Karpas-422 (cell line): ENCODE measurements at regions not wholly inside any gene's neighbourhood (a gene's known extent, or its start where the extent isn't known, plus 50 kb on each side); places are given as distances from the start of the nearest gene placed in this dataset.

Source experiments
- DNase-seq: peaks from one replicate; pipeline ENCODE4 v3.0.0-alpha.2; 2015
- H2AFZ ChIP-seq: fragments of 200-600 bp; sonication (generic); 2 replicates; pipeline ENCODE4 v1.6.1; 2014; ENCODE audit warnings: antibody characterized with exemption, low read length, mixed read lengths
- H3K27ac ChIP-seq: fragments of 200-600 bp; sonication (generic); 2 replicates; pipeline ENCODE4 v1.5.1; 2014; ENCODE audit warnings: mild to moderate bottlenecking, low read length, moderate library complexity
- H3K27me3 ChIP-seq: fragments of 200-600 bp; sonication (generic); 2 replicates; pipeline ENCODE4 v1.6.1; 2014; ENCODE audit warnings: low read length, mixed read lengths
- H3K36me3 ChIP-seq: fragments of 200-600 bp; sonication (generic); 2 replicates; pipeline ENCODE4 v1.6.1; 2014; ENCODE audit warnings: low read length, mixed read lengths; ENCODE audit not compliant: insufficient read depth
- H3K4me1 ChIP-seq: fragments of 200-600 bp; sonication (generic); 2 replicates; pipeline ENCODE4 v1.6.1; 2014; ENCODE audit warnings: mild to moderate bottlenecking, low read length, mixed read lengths
- H3K4me2 ChIP-seq: fragments of 200-600 bp; sonication (generic); 2 replicates; pipeline ENCODE4 v1.6.1; 2014; ENCODE audit warnings: low read length, low read depth, mild to moderate bottlenecking; ENCODE audit not compliant: poor library complexity, severe bottlenecking
- H3K4me3 ChIP-seq: fragments of 200-600 bp; sonication (generic); 2 replicates; pipeline ENCODE4 v1.5.1; 2014; ENCODE audit warnings: mild to moderate bottlenecking, antibody characterized with exemption, low read length, mixed read lengths
- H3K79me2 ChIP-seq: fragments of 200-600 bp; sonication (generic); 2 replicates; pipeline ENCODE4 v1.6.1; 2014; ENCODE audit warnings: mild to moderate bottlenecking, low read length, mixed read lengths
- H3K9ac ChIP-seq: fragments of 200-600 bp; sonication (generic); 2 replicates; pipeline ENCODE4 v1.6.0; 2014; ENCODE audit warnings: low read length
- H3K9me2 ChIP-seq: fragments of 200-600 bp; sonication (generic), shearing (Covaris generic); replicated peaks from 2 replicates; pipeline ENCODE4 v1.6.0; 2014; ENCODE audit warnings: mild to moderate bottlenecking, low read length, moderate library complexity; ENCODE audit not compliant: insufficient read depth
- H3K9me3 ChIP-seq: fragments of 300-700, 200-600 bp; sonication (generic); 2 replicates; pipeline ENCODE4 v1.6.1; 2014; ENCODE audit warnings: low read length, mixed read lengths
- H4K20me1 ChIP-seq: fragments of 200-600 bp; sonication (generic); 2 replicates; pipeline ENCODE4 v1.6.1; 2014; ENCODE audit warnings: mild to moderate bottlenecking, antibody characterized with exemption, low read length, low read depth; ENCODE audit not compliant: insufficient read depth

DNA sequence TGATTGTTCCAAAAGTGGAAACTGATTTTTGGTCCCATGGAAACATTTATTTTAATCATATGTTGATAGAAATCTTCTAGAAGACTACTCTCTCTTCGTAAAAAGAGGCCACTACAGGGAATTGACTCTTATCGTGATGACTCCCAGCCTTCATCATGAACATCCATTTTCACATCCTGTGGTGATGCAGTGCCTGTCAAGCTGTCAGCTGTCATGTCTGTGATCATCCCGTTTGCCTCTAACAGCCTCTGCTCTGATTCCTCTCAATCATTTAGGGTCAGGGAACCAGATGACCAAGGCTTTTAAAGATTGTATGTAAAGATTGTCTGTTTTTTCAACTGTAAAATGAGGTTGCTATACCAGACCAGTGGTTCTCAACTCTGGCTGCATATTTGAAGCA, 419.0 kb upstream of the MGAT4C start:
- Histone ChIP-seq H4K20me1 (no peaks in the 10 kb centered on the region), H3K9ac (no peak overlapping the region), H3K27ac (no peak overlapping the region), H3K27me3 (no peaks in the 10 kb centered on the region), H3K36me3 (no peaks in the 10 kb centered on the region), H3K4me1 (no peaks in the 10 kb centered on the region), H3K4me2 (no peak overlapping the region), H3K79me2 (no peaks in the 10 kb centered on the region), H3K9me2 (no peaks in the 10 kb centered on the region), H2AFZ (no peak overlapping the region), H3K4me3 (no peak overlapping the region), H3K9me3 (peaks cover 13% of the 10 kb centered on the region; the same call in 1 of the 2 replicates)
- DNase-seq, result no peak

DNA sequence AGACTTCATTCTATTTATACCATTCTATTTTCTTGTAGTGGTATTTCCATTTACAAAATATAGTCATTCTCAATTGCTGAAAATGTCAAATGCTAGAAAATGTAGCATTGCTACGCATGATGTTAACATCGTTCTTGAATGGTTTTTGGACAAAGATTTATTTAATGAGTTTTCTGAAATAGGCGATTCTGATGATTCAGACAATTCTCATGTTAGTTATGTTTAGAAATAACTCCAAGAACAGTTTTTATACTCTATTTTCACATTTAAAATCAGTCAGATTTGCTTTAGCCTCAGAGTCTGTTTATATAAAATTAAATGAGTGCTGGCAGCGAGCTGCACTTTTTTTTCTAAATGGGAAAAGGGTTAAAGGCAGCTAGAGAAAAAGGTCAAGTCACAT, 414.8 kb upstream of the MGAT4C start:
- no peak overlapping the region for H3K9ac ChIP-seq
- H3K4me2 ChIP-seq, result no peak overlapping the region
- H3K9me2 ChIP-seq, result no peaks in the 10 kb centered on the region
- H2AFZ ChIP-seq, result no peak overlapping the region
- no peaks in the 10 kb centered on the region for H3K27me3 ChIP-seq
- H4K20me1 ChIP-seq, result no peaks in the 10 kb centered on the region
- H3K36me3 ChIP-seq, result no peaks in the 10 kb centered on the region
- H3K79me2 ChIP-seq, result no peaks in the 10 kb centered on the region
- H3K9me3 ChIP-seq, result peaks cover 22% of the 10 kb centered on the region
- H3K4me3 ChIP-seq, result no peak overlapping the region
- H3K4me1 ChIP-seq, result no peaks in the 10 kb centered on the region
- DNase-seq, result no peak
- no peak overlapping the region for H3K27ac ChIP-seq

DNA sequence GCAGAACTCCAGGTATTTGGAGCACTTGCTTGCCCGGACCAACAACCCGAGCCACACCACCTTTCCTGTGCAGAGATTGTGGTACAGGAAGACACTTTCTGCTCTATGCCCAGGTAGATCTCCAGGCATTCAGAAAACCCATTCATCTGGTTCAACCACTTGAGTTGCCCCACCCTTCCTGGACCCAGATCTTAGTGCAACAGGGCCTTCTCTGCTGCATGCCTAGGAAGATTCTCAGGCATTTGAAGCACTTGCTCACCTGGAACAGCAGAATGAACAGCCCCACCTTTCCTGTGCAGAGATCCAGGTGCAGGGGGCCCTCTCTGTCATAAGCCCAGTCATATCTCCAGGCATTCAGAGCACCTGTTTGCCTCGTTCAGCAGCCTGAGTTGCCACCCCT, 412.8 kb upstream of the MGAT4C start:
- H2AFZ ChIP-seq, result no peak overlapping the region
- H3K4me2 ChIP-seq, result no peak overlapping the region
- no peaks in the 10 kb centered on the region for H3K36me3 ChIP-seq

DNA sequence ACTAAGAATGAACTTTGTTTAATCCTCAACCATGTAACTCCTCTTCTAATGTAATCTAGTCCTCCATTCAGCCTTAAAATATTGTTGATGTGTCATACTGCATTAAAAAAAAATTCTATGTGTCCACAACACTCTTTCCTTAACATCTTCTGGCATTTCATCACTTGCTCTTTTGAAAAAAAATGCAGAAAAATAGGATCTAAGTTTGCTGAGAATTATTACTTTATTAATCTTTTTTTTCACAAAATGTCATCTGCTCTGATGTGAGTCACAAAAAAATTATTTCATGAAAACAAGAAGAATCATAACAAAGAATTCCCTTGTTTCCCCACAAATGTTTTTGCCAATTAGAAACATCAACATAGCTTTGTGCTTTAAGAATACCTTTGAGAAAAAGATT, 410.1 kb upstream of the MGAT4C start:
- Histone ChIP-seq H4K20me1 (no peaks in the 10 kb centered on the region), H3K79me2 (no peaks in the 10 kb centered on the region), H3K4me2 (no peak overlapping the region)

More for the DNA sequence above, 412.8 kb upstream of the MGAT4C start:
- no peaks in the 10 kb centered on the region for H3K79me2 ChIP-seq
- H3K9me3 ChIP-seq, result peaks cover 24% of the 10 kb centered on the region
- no peak for DNase-seq
- H3K9me2 ChIP-seq, result no peaks in the 10 kb centered on the region
- no peaks in the 10 kb centered on the region for H4K20me1 ChIP-seq
- no peaks in the 10 kb centered on the region for H3K4me1 ChIP-seq
- no peak overlapping the region for H3K9ac ChIP-seq
- no peak overlapping the region for H3K27ac ChIP-seq
- no peak overlapping the region for H3K4me3 ChIP-seq
- no peaks in the 10 kb centered on the region for H3K27me3 ChIP-seq

DNA sequence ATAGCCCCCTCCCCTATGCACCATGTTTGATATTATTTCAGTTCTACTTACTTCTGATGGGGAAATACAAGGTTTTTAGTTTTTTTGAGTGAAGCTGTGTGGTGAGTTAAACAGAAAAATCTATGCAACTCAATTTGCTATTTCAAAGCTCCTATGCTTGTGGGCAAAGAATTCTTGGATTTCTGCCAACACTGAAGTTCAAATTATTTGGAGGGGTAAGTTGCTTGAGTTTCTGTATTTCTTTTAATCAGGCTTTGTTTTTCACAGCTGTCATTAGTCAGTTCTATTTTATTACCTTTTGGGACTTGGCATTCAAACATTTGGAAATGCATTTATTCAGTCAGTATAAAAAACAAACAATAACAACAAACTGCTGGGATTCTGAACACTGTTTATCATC, 407.5 kb upstream of the MGAT4C start:
- Histone ChIP-seq H3K9me2 (no peaks in the 10 kb centered on the region), H3K4me1 (no peaks in the 10 kb centered on the region), H3K9ac (no peak overlapping the region), H3K27me3 (no peaks in the 10 kb centered on the region), H3K4me2 (no peak overlapping the region), H2AFZ (no peak overlapping the region), H3K36me3 (no peaks in the 10 kb centered on the region), H3K27ac (no peak overlapping the region), H3K79me2 (no peaks in the 10 kb centered on the region), H3K9me3 (peaks cover 15% of the 10 kb centered on the region), H3K4me3 (no peak overlapping the region), H4K20me1 (no peaks in the 10 kb centered on the region)
- DNase-seq, result no peak

More for the DNA sequence above, 410.1 kb upstream of the MGAT4C start:
- no peak overlapping the region for H2AFZ ChIP-seq
- H3K27me3 ChIP-seq, result no peaks in the 10 kb centered on the region
- no peaks in the 10 kb centered on the region for H3K9me2 ChIP-seq
- no peaks in the 10 kb centered on the region for H3K4me1 ChIP-seq
- H3K9ac ChIP-seq, result no peak overlapping the region
- no peak overlapping the region for H3K27ac ChIP-seq
- no peak overlapping the region for H3K4me3 ChIP-seq
- peaks cover 25% of the 10 kb centered on the region for H3K9me3 ChIP-seq
- no peaks in the 10 kb centered on the region for H3K36me3 ChIP-seq
- no peak for DNase-seq

DNA sequence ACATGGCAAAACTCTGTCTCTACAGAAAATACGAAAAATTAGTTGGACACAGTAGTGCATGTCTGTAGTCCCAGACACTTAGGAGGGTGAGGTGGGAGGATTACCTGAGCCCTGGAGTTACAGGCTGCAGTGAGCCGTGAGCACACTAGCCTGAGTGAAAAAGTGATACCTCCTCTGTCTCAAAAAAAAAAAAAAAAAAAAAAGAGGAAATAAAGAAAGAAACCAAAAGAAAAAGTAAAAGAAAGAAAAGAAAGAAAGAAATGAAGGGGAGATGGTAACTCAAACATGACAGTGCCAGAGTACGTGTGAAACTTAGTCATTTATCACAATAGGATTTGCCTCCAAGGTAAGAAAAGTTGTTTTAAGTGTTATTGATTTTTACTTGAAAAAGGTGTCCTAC, 407.0 kb upstream of the MGAT4C start:
- H4K20me1 ChIP-seq, result no peaks in the 10 kb centered on the region
- no peaks in the 10 kb centered on the region for H3K79me2 ChIP-seq
- H2AFZ ChIP-seq, result no peak overlapping the region
- DNase-seq, result no peak
- no peaks in the 10 kb centered on the region for H3K4me1 ChIP-seq
- no peak overlapping the region for H3K4me2 ChIP-seq
- no peak overlapping the region for H3K27ac ChIP-seq
- H3K9me2 ChIP-seq, result no peaks in the 10 kb centered on the region
- no peaks in the 10 kb centered on the region for H3K27me3 ChIP-seq
- no peaks in the 10 kb centered on the region for H3K36me3 ChIP-seq
- no peak overlapping the region for H3K9ac ChIP-seq
- no peak overlapping the region for H3K4me3 ChIP-seq
- peaks cover 14% of the 10 kb centered on the region for H3K9me3 ChIP-seq

DNA sequence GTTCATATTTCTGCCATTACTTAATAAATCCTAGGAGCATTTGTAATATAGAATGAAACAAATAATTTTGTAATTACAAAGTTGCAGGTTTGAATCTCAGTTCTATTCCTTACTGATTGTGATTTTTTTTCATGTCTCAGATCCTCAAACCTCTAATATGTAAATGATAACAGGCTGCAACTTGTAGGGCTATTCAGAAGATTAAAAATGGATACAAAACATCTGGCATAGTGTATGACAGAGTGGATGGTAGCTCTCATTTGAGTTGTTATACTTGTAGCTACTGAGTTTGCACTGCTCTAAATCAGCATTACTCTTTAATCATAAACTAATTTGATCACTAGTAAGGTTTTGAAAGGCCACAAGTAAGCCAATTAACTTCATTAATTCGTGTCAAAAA, 406.3 kb upstream of the MGAT4C start:
- Histone ChIP-seq H3K9me2 (no peaks in the 10 kb centered on the region), H2AFZ (no peak overlapping the region), H3K4me3 (no peak overlapping the region), H3K27me3 (no peaks in the 10 kb centered on the region), H3K9me3 (peaks cover 7% of the 10 kb centered on the region), H4K20me1 (no peaks in the 10 kb centered on the region), H3K27ac (no peak overlapping the region), H3K4me2 (no peak overlapping the region), H3K9ac (no peak overlapping the region), H3K79me2 (no peaks in the 10 kb centered on the region), H3K36me3 (no peaks in the 10 kb centered on the region), H3K4me1 (no peaks in the 10 kb centered on the region)
- no peak for DNase-seq

DNA sequence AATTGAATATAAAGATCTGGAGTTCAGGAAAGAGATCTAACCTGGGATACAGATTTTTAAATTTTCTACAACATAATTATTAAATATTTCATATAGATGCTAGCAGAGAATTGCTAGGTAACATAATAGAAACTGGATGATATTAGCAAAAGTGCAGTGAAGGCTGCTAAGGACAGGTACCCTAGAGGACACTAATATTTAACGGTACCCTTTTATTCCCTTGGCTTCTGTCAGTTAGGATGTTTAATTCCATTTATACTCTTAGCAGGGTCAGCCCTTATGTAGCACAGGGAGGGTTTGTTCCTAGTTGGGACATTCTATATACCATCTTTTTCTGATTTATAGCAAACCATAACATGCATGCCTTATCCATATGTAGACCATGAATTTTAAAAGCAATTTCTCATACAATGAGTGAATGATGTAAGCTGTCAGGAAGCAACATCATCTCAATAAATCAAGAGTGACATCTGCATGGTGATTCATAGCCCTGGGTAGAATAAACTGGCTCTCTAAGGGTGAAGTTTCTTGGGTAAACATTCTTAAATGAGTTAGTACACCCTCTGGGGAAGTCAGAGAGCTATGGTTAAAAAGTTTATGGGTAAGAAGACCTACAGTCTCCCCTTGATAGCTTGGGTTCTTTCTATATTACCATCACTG, 404.4 kb upstream of the MGAT4C start:
- Histone ChIP-seq H3K9ac (no peak overlapping the region), H3K27ac (no peak overlapping the region), H3K9me3 (peaks cover 12% of the 10 kb centered on the region; the same call in 1 of the 2 replicates), H4K20me1 (no peaks in the 10 kb centered on the region), H2AFZ (no peak overlapping the region), H3K4me3 (no peak overlapping the region), H3K79me2 (no peaks in the 10 kb centered on the region), H3K4me2 (no peak overlapping the region), H3K9me2 (no peaks in the 10 kb centered on the region), H3K4me1 (no peaks in the 10 kb centered on the region), H3K36me3 (no peaks in the 10 kb centered on the region), H3K27me3 (no peaks in the 10 kb centered on the region)
- no peak for DNase-seq
